MCF 10A (cell line): ENCODE measurements at regions not wholly inside any gene's neighbourhood (a gene's known extent, or its start where the extent isn't known, plus 50 kb on each side); places are given as distances from the start of the nearest gene placed in this dataset.

ENCODE experiments used
- BruUV-seq: library from RNA; stranded (reverse); fragments of 400-500 nt; replicated peaks from 2 replicates; lab custom pipeline; 2021; lab: Mats Ljungman, UMichigan
- CTCF ChIA-PET: fragments of 300-600 bp; sonication (Branson Sonifier 250); formaldehyde crosslinking; extraction: SDS; loops from one replicate; lab custom pipeline; 2021; ENCODE audit warnings: antibody characterized with exemption, inconsistent platforms; lab: Yijun Ruan, JAX
- POLR2A ChIA-PET: fragments of 300-600, 350-650 bp; sonication (Branson Sonifier 250); formaldehyde crosslinking; extraction: SDS; loops from one replicate; lab custom pipeline; 2020; ENCODE audit warnings: antibody characterized with exemption, inconsistent platforms; lab: Yijun Ruan, JAX
- DNase-seq: peaks from one replicate; pipeline ENCODE4 v3.0.0-alpha.2; 2018; ENCODE audit not compliant: unreplicated experiment
- H3K27ac Mint-ChIP-seq: one replicate; pipeline ENCODE4 v1.8.0; 2022; ENCODE audit warnings: mild to moderate bottlenecking, low read depth, mixed read lengths; ENCODE audit not compliant: unreplicated experiment
- H3K27me3 Mint-ChIP-seq: one replicate; pipeline ENCODE4 v1.8.0; 2022; ENCODE audit warnings: mixed read lengths; ENCODE audit not compliant: insufficient read depth, unreplicated experiment
- H3K36me3 Mint-ChIP-seq: one replicate; pipeline ENCODE4 v1.8.0; 2022; ENCODE audit warnings: mild to moderate bottlenecking, moderate library complexity, mixed read lengths; ENCODE audit not compliant: insufficient read depth, unreplicated experiment
- H3K4me1 Mint-ChIP-seq: one replicate; pipeline ENCODE4 v1.8.0; 2022; ENCODE audit warnings: mixed read lengths; ENCODE audit not compliant: insufficient read depth, unreplicated experiment
- H3K4me3 Mint-ChIP-seq: one replicate; pipeline ENCODE4 v1.8.0; 2022; ENCODE audit warnings: mild to moderate bottlenecking, moderate library complexity, mixed read lengths; ENCODE audit not compliant: unreplicated experiment
- H3K9me3 Mint-ChIP-seq: one replicate; pipeline ENCODE4 v1.8.0; 2022; ENCODE audit warnings: mixed read lengths; ENCODE audit not compliant: unreplicated experiment
- CTCF ChIP-seq: fragments of 200-600 bp; IDR thresholded peaks from one replicate; pipeline ENCODE4 v1.8.0; 2022; ENCODE audit warnings: antibody characterized with exemption, mild to moderate bottlenecking; ENCODE audit not compliant: unreplicated experiment
- intact Hi-C: fragments of 100-400 bp; cut with micrococcal nuclease; formaldehyde crosslinking; loops from 2 replicates; pipeline ENCODE4 v1.14.1; 2022

- H3K27ac Mint-ChIP-seq, result no peak overlapping the region
- H3K4me3 Mint-ChIP-seq, result no peak overlapping the region
- no peaks in the 10 kb centered on the region for H3K4me1 Mint-ChIP-seq
- intact Hi-C loops, result no loop called here
- no peak for DNase-seq
- peaks cover 29% of the 10 kb centered on the region for H3K9me3 Mint-ChIP-seq
- TF ChIP-seq CTCF, result no peak
- ChIA-PET CTCF (no interaction called here), POLR2A (no interaction called here)
- no peaks in the 10 kb centered on the region for H3K36me3 Mint-ChIP-seq
- H3K27me3 Mint-ChIP-seq, result no peaks in the 10 kb centered on the region
- no TSS peak for BruUV-seq
Observed at GRCh38 chr7:69190763-69191162, 407.5 kb upstream of the AUTS2 start.

- peaks cover 39% of the 10 kb centered on the region for H3K9me3 Mint-ChIP-seq
- ChIA-PET POLR2A (no interaction called here), CTCF (no interaction called here)
- DNase-seq, result no peak
- no peaks in the 10 kb centered on the region for H3K36me3 Mint-ChIP-seq
- TF ChIP-seq CTCF, result no peak
- H3K27me3 Mint-ChIP-seq, result no peaks in the 10 kb centered on the region
- H3K4me3 Mint-ChIP-seq, result no peak overlapping the region
- intact Hi-C loops, result no loop called here
- no TSS peak for BruUV-seq
- H3K4me1 Mint-ChIP-seq, result no peaks in the 10 kb centered on the region
- H3K27ac Mint-ChIP-seq, result no peak overlapping the region
Observed at GRCh38 chr7:69192134-69192533, 406.1 kb upstream of the AUTS2 start.

- CTCF ChIA-PET, result no interaction called here
- no peak for DNase-seq
- intact Hi-C loops, result no loop called here
- BruUV-seq, result no TSS peak
- no peak for TF ChIP-seq CTCF
- POLR2A ChIA-PET, result no interaction called here
- Mint-ChIP-seq H3K27me3 (no peaks in the 10 kb centered on the region), H3K4me3 (no peak overlapping the region), H3K9me3 (peaks cover 39% of the 10 kb centered on the region), H3K36me3 (no peaks in the 10 kb centered on the region), H3K4me1 (no peaks in the 10 kb centered on the region), H3K27ac (no peak overlapping the region)
Observed at GRCh38 chr7:69193061-69193460, 405.2 kb upstream of the AUTS2 start.

GRCh38 chr7:69196593-69196992 is 401.7 kb upstream of the AUTS2 start:
- no peaks in the 10 kb centered on the region for H3K4me1 Mint-ChIP-seq
- H3K4me3 Mint-ChIP-seq, result no peak overlapping the region
- DNase-seq, result no peak
- H3K27me3 Mint-ChIP-seq, result no peaks in the 10 kb centered on the region
- H3K9me3 Mint-ChIP-seq, result peaks cover 46% of the 10 kb centered on the region
- CTCF ChIA-PET, result no interaction called here
- POLR2A ChIA-PET, result no interaction called here
- intact Hi-C loops, result no loop called here
- no peak overlapping the region for H3K27ac Mint-ChIP-seq
- BruUV-seq, result no TSS peak
- TF ChIP-seq CTCF, result no peak
- H3K36me3 Mint-ChIP-seq, result no peaks in the 10 kb centered on the region
